ENCODE measurements at regions not wholly inside any gene's neighbourhood (a gene's known extent, or its start where the extent isn't known, plus 50 kb on each side); places are given as distances from the start of the nearest gene placed in this dataset.

GRCh38 chr16:85293904-85294642 lies 181.8 kb upstream of the CIBAR2 start:
- no peak for DNase-seq (ENCODE audit: low read depth)

GRCh38 chr16:85294810-85295508 lies 182.7 kb upstream of the CIBAR2 start:
- no peak for DNase-seq (ENCODE audit: low read depth)

- no peak for DNase-seq (ENCODE audit: low read depth)
These were observed 184.8 kb upstream of the CIBAR2 start for GRCh38 chr16:85296859-85297660.

- DNase-seq (ENCODE audit: low read depth) = no peak
These were observed 185.6 kb upstream of the CIBAR2 start for GRCh38 chr16:85297881-85298280.

- no peak for DNase-seq (ENCODE audit: low read depth)
These were observed 188.2 kb upstream of the CIBAR2 start for GRCh38 chr16:85300406-85300968.

GRCh38 chr16:85301231-85301630 lies 189.0 kb upstream of the CIBAR2 start:
- no peak for DNase-seq (ENCODE audit: low read depth)

- DNase-seq (ENCODE audit: low read depth) = no peak
These were observed 190.0 kb upstream of the CIBAR2 start for GRCh38 chr16:85302018-85302847.

- DNase-seq (ENCODE audit: low read depth) = no peak
These were observed 190.6 kb upstream of the CIBAR2 start for GRCh38 chr16:85302848-85303353.

- DNase-seq (ENCODE audit: low read depth) = no peak
These were observed 191.1 kb upstream of the CIBAR2 start for GRCh38 chr16:85303354-85303883.

GRCh38 chr16:85304337-85304736 lies 192.1 kb upstream of the CIBAR2 start:
- no peak for DNase-seq (ENCODE audit: low read depth)

- no peak for DNase-seq (ENCODE audit: low read depth)
These were observed 194.0 kb upstream of the CIBAR2 start for GRCh38 chr16:85306071-85306792.

GRCh38 chr16:85306793-85307551 lies 194.7 kb upstream of the CIBAR2 start:
- no peak for DNase-seq (ENCODE audit: low read depth)

- no peak for DNase-seq (ENCODE audit: low read depth)
These were observed 195.5 kb upstream of the CIBAR2 start for GRCh38 chr16:85307552-85308364.

- no peak for DNase-seq (ENCODE audit: low read depth)
These were observed 196.6 kb upstream of the CIBAR2 start for GRCh38 chr16:85308611-85309540.

GRCh38 chr16:85309656-85310587 lies 197.7 kb upstream of the CIBAR2 start:
- DNase-seq (ENCODE audit: low read depth) = no peak

- DNase-seq (ENCODE audit: low read depth) = no peak
These were observed 198.8 kb upstream of the CIBAR2 start for GRCh38 chr16:85310868-85311585.

Data from non-pigmented ciliary epithelial cell (primary cell).